ENCODE measurements at regions not wholly inside any gene's neighbourhood (a gene's known extent, or its start where the extent isn't known, plus 50 kb on each side); places are given as distances from the start of the nearest gene placed in this dataset.

DNA sequence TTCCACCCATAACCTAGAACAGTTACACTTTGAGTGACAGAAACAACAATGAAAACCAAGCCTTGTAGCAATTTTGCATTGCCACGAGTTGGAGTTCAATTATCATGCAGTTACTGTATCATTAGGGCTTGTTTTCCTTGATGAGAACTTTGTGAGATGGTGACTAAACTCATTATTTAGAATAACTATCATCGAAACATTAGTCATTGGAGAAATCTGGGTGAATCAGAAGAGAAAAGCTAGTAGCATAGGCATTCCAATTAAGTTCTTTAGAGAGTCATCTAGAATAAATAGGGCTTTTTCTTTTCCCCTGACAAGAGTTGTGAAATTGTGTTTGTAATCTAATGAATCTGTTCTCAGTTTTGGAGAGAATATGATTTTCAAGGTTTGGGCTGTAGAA, 122.8 kb upstream of the DOCK10 start:
- TF ChIP-seq ESRRG (CRISPR knock-in tag; IDR thresholded peaks at IDR 0.05) (no peak), ZNF70 (CRISPR knock-in tag; IDR thresholded peaks at IDR 0.05) (no peak), ZC3H10 (CRISPR knock-in tag; IDR thresholded peaks at IDR 0.05) (no peak), ZNF8 (CRISPR knock-in tag; IDR thresholded peaks at IDR 0.05) (no peak)
